ENCODE measurements at regions not wholly inside any gene's neighbourhood (a gene's known extent, or its start where the extent isn't known, plus 50 kb on each side); places are given as distances from the start of the nearest gene placed in this dataset.

GRCh38 chr12:88416155-88416554 is 164.1 kb downstream of the KITLG start:
- Histone ChIP-seq H2BK120ac (ENCODE audit: low read depth, low read length) (no peak overlapping the region), H3K4me2 (ENCODE audit: low read length, poor library complexity, severe bottlenecking) (no peak overlapping the region), H3K36me3 (ENCODE audit: control insufficient read depth in 1 of 2, insufficient read depth in 2 of 2, low read depth in 1 of 2, low read length in 2 of 2) (no peaks in the 10 kb centered on the region), H3K23ac (ENCODE audit: low read length in 2 of 2) (no peak overlapping the region), H3K27ac (ENCODE audit: low read length, poor library complexity, severe bottlenecking) (no peak overlapping the region), H3K79me1 (replicated peaks; ENCODE audit: low read length, poor library complexity, severe bottlenecking) (no peaks in the 10 kb centered on the region), H3K4me1 (ENCODE audit: control insufficient read depth, insufficient read depth, low read depth, low read length) (no peaks in the 10 kb centered on the region), H2BK15ac (ENCODE audit: low read depth, poor library complexity, severe bottlenecking) (no peak overlapping the region), H3K4ac (ENCODE audit: low read depth in 1 of 2, low read length in 2 of 2) (no peak overlapping the region), H2BK12ac (ENCODE audit: low read length in 2 of 2) (no peak overlapping the region), H2AK5ac (ENCODE audit: low read length, severe bottlenecking) (no peak overlapping the region), H4K91ac (ENCODE audit: low read length) (no peak overlapping the region), H2BK5ac (ENCODE audit: low read depth, low read length, poor library complexity, severe bottlenecking) (no peak overlapping the region), H2AFZ (ENCODE audit: low read depth, low read length) (no peak overlapping the region), H3K4me3 (ENCODE audit: insufficient read depth in 1 of 2, low read depth in 1 of 2, low read length in 2 of 2) (peak overlapping the region in 1 of 2 experiments; percentile 78), H3K9ac (ENCODE audit: low read length) (peak overlapping the region; percentile 86), H3K27me3 (ENCODE audit: control insufficient read depth in 1 of 2, insufficient read depth in 1 of 2, low read length in 2 of 2) (no peaks in the 10 kb centered on the region), H3K14ac (ENCODE audit: low read length in 2 of 2) (no peak overlapping the region), H3K18ac (ENCODE audit: low read depth in 1 of 2, low read length in 2 of 2) (no peak overlapping the region), H4K8ac (ENCODE audit: low read length) (no peak overlapping the region), H3K9me3 (ENCODE audit: control insufficient read depth, low read length) (no peaks in the 10 kb centered on the region)
- DNase-seq, result no peak
- WGBS, result 100% methylated on average over 1 of the region's 2 CpGs

- H2BK12ac ChIP-seq (ENCODE audit: low read length in 2 of 2), result no peak overlapping the region
- H3K4me1 ChIP-seq (ENCODE audit: control insufficient read depth, insufficient read depth, low read depth, low read length), result no peaks in the 10 kb centered on the region
- no peak overlapping the region for H2AFZ ChIP-seq (ENCODE audit: low read depth, low read length)
- H2AK5ac ChIP-seq (ENCODE audit: low read length, severe bottlenecking), result no peak overlapping the region
- no peak overlapping the region for H3K4me2 ChIP-seq (ENCODE audit: low read length, poor library complexity, severe bottlenecking)
- no peak overlapping the region for H2BK120ac ChIP-seq (ENCODE audit: low read depth, low read length)
- peak overlapping the region in 1 of 2 experiments; percentile 78 for H3K4me3 ChIP-seq (ENCODE audit: insufficient read depth in 1 of 2, low read depth in 1 of 2, low read length in 2 of 2)
- no peak overlapping the region for H4K8ac ChIP-seq (ENCODE audit: low read length)
- no peak overlapping the region for H3K27ac ChIP-seq (ENCODE audit: low read length, poor library complexity, severe bottlenecking)
- DNase-seq, result no peak
- H4K91ac ChIP-seq (ENCODE audit: low read length), result no peak overlapping the region
- no peaks in the 10 kb centered on the region for H3K36me3 ChIP-seq (ENCODE audit: control insufficient read depth in 1 of 2, insufficient read depth in 2 of 2, low read depth in 1 of 2, low read length in 2 of 2)
- H3K23ac ChIP-seq (ENCODE audit: low read length in 2 of 2), result no peak overlapping the region
- no peaks in the 10 kb centered on the region for H3K79me1 ChIP-seq (replicated peaks; ENCODE audit: low read length, poor library complexity, severe bottlenecking)
- H3K9me3 ChIP-seq (ENCODE audit: control insufficient read depth, low read length), result no peaks in the 10 kb centered on the region
- H3K9ac ChIP-seq (ENCODE audit: low read length), result peak overlapping the region; percentile 86
- H3K27me3 ChIP-seq (ENCODE audit: control insufficient read depth in 1 of 2, insufficient read depth in 1 of 2, low read length in 2 of 2), result no peaks in the 10 kb centered on the region
- no peak overlapping the region for H2BK5ac ChIP-seq (ENCODE audit: low read depth, low read length, poor library complexity, severe bottlenecking)
- no peak overlapping the region for H3K14ac ChIP-seq (ENCODE audit: low read length in 2 of 2)
- H3K18ac ChIP-seq (ENCODE audit: low read depth in 1 of 2, low read length in 2 of 2), result no peak overlapping the region
- no peak overlapping the region for H2BK15ac ChIP-seq (ENCODE audit: low read depth, poor library complexity, severe bottlenecking)
- 73% methylated on average over 2 of the region's 2 CpGs for WGBS
- no peak overlapping the region for H3K4ac ChIP-seq (ENCODE audit: low read depth in 1 of 2, low read length in 2 of 2)
Observed at GRCh38 chr12:88416786-88417185, 163.5 kb downstream of the KITLG start.

- no peaks in the 10 kb centered on the region for H3K27me3 ChIP-seq (ENCODE audit: control insufficient read depth in 1 of 2, insufficient read depth in 1 of 2, low read length in 2 of 2)
- 100% methylated on average over 2 of the region's 5 CpGs for WGBS
- no peaks in the 10 kb centered on the region for H3K79me1 ChIP-seq (replicated peaks; ENCODE audit: low read length, poor library complexity, severe bottlenecking)
- no peak overlapping the region for H3K4ac ChIP-seq (ENCODE audit: low read depth in 1 of 2, low read length in 2 of 2)
- no peaks in the 10 kb centered on the region for H3K36me3 ChIP-seq (ENCODE audit: control insufficient read depth in 1 of 2, insufficient read depth in 2 of 2, low read depth in 1 of 2, low read length in 2 of 2)
- H2AK5ac ChIP-seq (ENCODE audit: low read length, severe bottlenecking), result no peak overlapping the region
- no peak overlapping the region for H3K14ac ChIP-seq (ENCODE audit: low read length in 2 of 2)
- no peak overlapping the region for H2BK12ac ChIP-seq (ENCODE audit: low read length in 2 of 2)
- no peak overlapping the region for H3K4me2 ChIP-seq (ENCODE audit: low read length, poor library complexity, severe bottlenecking)
- H3K23ac ChIP-seq (ENCODE audit: low read length in 2 of 2), result no peak overlapping the region
- no peak overlapping the region for H3K27ac ChIP-seq (ENCODE audit: low read length, poor library complexity, severe bottlenecking)
- H3K18ac ChIP-seq (ENCODE audit: low read depth in 1 of 2, low read length in 2 of 2), result no peak overlapping the region
- H3K9ac ChIP-seq (ENCODE audit: low read length), result peak overlapping the region; percentile 86
- no peak overlapping the region for H2BK120ac ChIP-seq (ENCODE audit: low read depth, low read length)
- no peak overlapping the region for H2AFZ ChIP-seq (ENCODE audit: low read depth, low read length)
- H3K4me1 ChIP-seq (ENCODE audit: control insufficient read depth, insufficient read depth, low read depth, low read length), result no peaks in the 10 kb centered on the region
- DNase-seq, result no peak
- no peak overlapping the region for H2BK15ac ChIP-seq (ENCODE audit: low read depth, poor library complexity, severe bottlenecking)
- H3K4me3 ChIP-seq (ENCODE audit: insufficient read depth in 1 of 2, low read depth in 1 of 2, low read length in 2 of 2), result peak overlapping the region in 1 of 2 experiments; percentile 78
- no peak overlapping the region for H4K8ac ChIP-seq (ENCODE audit: low read length)
- H3K9me3 ChIP-seq (ENCODE audit: control insufficient read depth, low read length), result no peaks in the 10 kb centered on the region
- no peak overlapping the region for H4K91ac ChIP-seq (ENCODE audit: low read length)
- no peak overlapping the region for H2BK5ac ChIP-seq (ENCODE audit: low read depth, low read length, poor library complexity, severe bottlenecking)
Observed at GRCh38 chr12:88417531-88417930, 162.7 kb downstream of the KITLG start.

- no peaks in the 10 kb centered on the region for H3K79me1 ChIP-seq (replicated peaks; ENCODE audit: low read length, poor library complexity, severe bottlenecking)
- H3K4me3 ChIP-seq (ENCODE audit: insufficient read depth in 1 of 2, low read depth in 1 of 2, low read length in 2 of 2), result peak overlapping the region in 1 of 2 experiments; percentile 78
- no peak overlapping the region for H4K91ac ChIP-seq (ENCODE audit: low read length)
- H3K14ac ChIP-seq (ENCODE audit: low read length in 2 of 2), result no peak overlapping the region
- DNase-seq, result peak; percentile 38
- no peak overlapping the region for H3K4ac ChIP-seq (ENCODE audit: low read depth in 1 of 2, low read length in 2 of 2)
- peak overlapping the region in 1 of 2 experiments; percentile 14 for H2BK12ac ChIP-seq (ENCODE audit: low read length in 2 of 2)
- H3K4me2 ChIP-seq (ENCODE audit: low read length, poor library complexity, severe bottlenecking), result no peak overlapping the region
- no peak overlapping the region for H2AK5ac ChIP-seq (ENCODE audit: low read length, severe bottlenecking)
- no peak overlapping the region for H2BK5ac ChIP-seq (ENCODE audit: low read depth, low read length, poor library complexity, severe bottlenecking)
- WGBS, result 68% methylated on average over 7 of the region's 8 CpGs
- no peak overlapping the region for H3K23ac ChIP-seq (ENCODE audit: low read length in 2 of 2)
- no peak overlapping the region for H4K8ac ChIP-seq (ENCODE audit: low read length)
- no peak overlapping the region for H3K27ac ChIP-seq (ENCODE audit: low read length, poor library complexity, severe bottlenecking)
- no peaks in the 10 kb centered on the region for H3K27me3 ChIP-seq (ENCODE audit: control insufficient read depth in 1 of 2, insufficient read depth in 1 of 2, low read length in 2 of 2)
- no peak overlapping the region for H2BK15ac ChIP-seq (ENCODE audit: low read depth, poor library complexity, severe bottlenecking)
- H3K4me1 ChIP-seq (ENCODE audit: control insufficient read depth, insufficient read depth, low read depth, low read length), result no peaks in the 10 kb centered on the region
- no peaks in the 10 kb centered on the region for H3K9me3 ChIP-seq (ENCODE audit: control insufficient read depth, low read length)
- no peak overlapping the region for H3K18ac ChIP-seq (ENCODE audit: low read depth in 1 of 2, low read length in 2 of 2)
- H2BK120ac ChIP-seq (ENCODE audit: low read depth, low read length), result no peak overlapping the region
- H3K36me3 ChIP-seq (ENCODE audit: control insufficient read depth in 1 of 2, insufficient read depth in 2 of 2, low read depth in 1 of 2, low read length in 2 of 2), result no peaks in the 10 kb centered on the region
- H2AFZ ChIP-seq (ENCODE audit: low read depth, low read length), result no peak overlapping the region
- H3K9ac ChIP-seq (ENCODE audit: low read length), result peak overlapping the region; percentile 86
Observed at GRCh38 chr12:88418856-88419497, 161.3 kb downstream of the KITLG start.

Data from mesenchymal stem cell (in vitro differentiated cells and primary cell).